ENCODE measurements at regions not wholly inside any gene's neighbourhood (a gene's known extent, or its start where the extent isn't known, plus 50 kb on each side); places are given as distances from the start of the nearest gene placed in this dataset.

GRCh38 chr2:173442542-173442941, 87.9 kb downstream of the CDCA7 start:
- Histone ChIP-seq H3K4me3 (ENCODE audit: low read depth in 1 of 2, low read length in 2 of 2) (no peak overlapping the region), H3K36me3 (ENCODE audit: control insufficient read depth in 2 of 2, insufficient read depth in 2 of 2, low read length in 1 of 2) (no peaks in the 10 kb centered on the region), H3K4me1 (ENCODE audit: control insufficient read depth in 2 of 2, insufficient read depth in 2 of 2, low read length in 1 of 2) (no peaks in the 10 kb centered on the region), H3K9me3 (ENCODE audit: control insufficient read depth in 2 of 2, insufficient read depth in 1 of 2, low read depth in 1 of 2, low read length in 1 of 2) (no peaks in the 10 kb centered on the region), H3K27ac (ENCODE audit: low read depth in 2 of 2, low read length in 1 of 2) (no peak overlapping the region), H3K27me3 (ENCODE audit: control insufficient read depth in 1 of 2, insufficient read depth in 2 of 2, low read length in 2 of 2) (no peaks in the 10 kb centered on the region)
- 92 to 96% methylated on average over 2 of the region's 2 CpGs for WGBS, 2 donors

GRCh38 chr2:173446722-173447121, 92.0 kb downstream of the CDCA7 start:
- 34 to 48% methylated on average over 1 of the region's 1 CpG for WGBS, 2 donors
- no peak overlapping the region for H3K4me3 ChIP-seq (ENCODE audit: low read depth in 1 of 2, low read length in 2 of 2)
- H3K27ac ChIP-seq (ENCODE audit: low read depth in 2 of 2, low read length in 1 of 2), result no peak overlapping the region
- H3K9me3 ChIP-seq (ENCODE audit: control insufficient read depth in 2 of 2, insufficient read depth in 1 of 2, low read depth in 1 of 2, low read length in 1 of 2), result no peaks in the 10 kb centered on the region
- no peaks in the 10 kb centered on the region for H3K27me3 ChIP-seq (ENCODE audit: control insufficient read depth in 1 of 2, insufficient read depth in 2 of 2, low read length in 2 of 2)
- peaks cover 0 to 3% of the 10 kb centered on the region in 2 donors for H3K4me1 ChIP-seq (ENCODE audit: control insufficient read depth in 2 of 2, insufficient read depth in 2 of 2, low read length in 1 of 2)
- no peaks in the 10 kb centered on the region for H3K36me3 ChIP-seq (ENCODE audit: control insufficient read depth in 2 of 2, insufficient read depth in 2 of 2, low read length in 1 of 2)

DNA sequence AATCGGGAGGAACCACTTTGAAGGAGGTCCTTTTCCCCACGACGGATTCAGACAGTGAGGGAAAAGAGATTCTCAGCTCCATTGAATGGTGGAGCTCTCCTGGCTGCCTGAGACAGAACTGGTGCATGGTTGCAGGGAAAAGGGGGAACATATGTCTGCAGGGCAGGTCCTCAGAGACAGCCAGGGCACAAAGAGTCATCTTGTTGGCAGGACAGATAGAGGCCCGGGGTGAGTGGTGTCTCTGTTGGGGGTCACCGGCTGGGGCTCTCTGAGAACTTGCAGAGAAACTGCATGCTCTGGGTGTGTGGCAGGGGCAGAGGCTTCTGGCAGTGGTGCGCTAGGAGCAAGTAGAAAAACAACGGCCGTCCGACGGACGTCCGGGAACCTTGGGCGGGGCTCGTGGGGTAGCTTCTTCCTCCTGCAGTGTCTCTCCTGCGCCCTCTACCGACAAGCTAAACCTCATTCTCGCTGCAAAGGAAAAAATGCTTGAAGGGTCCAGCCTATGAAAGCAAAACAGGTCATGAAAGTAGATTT, 94.3 kb downstream of the CDCA7 start:
- peaks cover 0 to 3% of the 10 kb centered on the region in 2 donors for H3K4me1 ChIP-seq (ENCODE audit: control insufficient read depth in 2 of 2, insufficient read depth in 2 of 2, low read length in 1 of 2)
- no peaks in the 10 kb centered on the region for H3K27me3 ChIP-seq (ENCODE audit: control insufficient read depth in 1 of 2, insufficient read depth in 2 of 2, low read length in 2 of 2)
- H3K4me3 ChIP-seq (ENCODE audit: low read depth in 1 of 2, low read length in 2 of 2), result peak overlapping the region; percentile 33 to 45
- 24 to 33% methylated on average over 17 of the region's 17 CpGs for WGBS, 2 donors
- no peak overlapping the region for H3K27ac ChIP-seq (ENCODE audit: low read depth in 2 of 2, low read length in 1 of 2)
- no peaks in the 10 kb centered on the region for H3K36me3 ChIP-seq (ENCODE audit: control insufficient read depth in 2 of 2, insufficient read depth in 2 of 2, low read length in 1 of 2)
- H3K9me3 ChIP-seq (ENCODE audit: control insufficient read depth in 2 of 2, insufficient read depth in 1 of 2, low read depth in 1 of 2, low read length in 1 of 2), result no peaks in the 10 kb centered on the region

GRCh38 chr2:173451118-173451517, 96.4 kb downstream of the CDCA7 start:
- 70 to 76% methylated on average over 8 of the region's 8 CpGs for WGBS, 2 donors
- Histone ChIP-seq H3K27ac (ENCODE audit: low read depth in 2 of 2, low read length in 1 of 2) (no peak overlapping the region), H3K4me3 (ENCODE audit: low read depth in 1 of 2, low read length in 2 of 2) (no peak overlapping the region), H3K9me3 (ENCODE audit: control insufficient read depth in 2 of 2, insufficient read depth in 1 of 2, low read depth in 1 of 2, low read length in 1 of 2) (no peaks in the 10 kb centered on the region), H3K27me3 (ENCODE audit: control insufficient read depth in 1 of 2, insufficient read depth in 2 of 2, low read length in 2 of 2) (no peaks in the 10 kb centered on the region), H3K36me3 (ENCODE audit: control insufficient read depth in 2 of 2, insufficient read depth in 2 of 2, low read length in 1 of 2) (no peaks in the 10 kb centered on the region), H3K4me1 (ENCODE audit: control insufficient read depth in 2 of 2, insufficient read depth in 2 of 2, low read length in 1 of 2) (peaks cover 0 to 3% of the 10 kb centered on the region in 2 donors)

DNA sequence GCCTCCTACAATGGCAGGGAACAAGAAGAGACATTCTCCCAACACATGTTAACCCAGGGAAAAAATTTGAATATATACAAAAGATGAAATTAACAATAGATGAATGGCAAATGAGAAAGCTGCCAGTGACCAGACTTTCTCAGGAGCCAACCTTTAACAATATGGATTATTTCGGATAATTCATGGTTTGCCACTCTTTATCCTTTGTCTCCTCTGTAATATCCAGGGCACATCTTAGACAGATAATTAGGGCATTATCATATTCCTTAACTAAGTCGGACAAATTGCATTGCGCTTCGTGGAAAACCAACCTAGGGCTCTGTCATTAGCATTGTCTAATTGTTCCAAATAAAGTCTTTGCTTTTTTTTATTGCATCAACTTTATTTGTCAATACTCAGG, 97.3 kb downstream of the CDCA7 start:
- Histone ChIP-seq H3K27me3 (ENCODE audit: control insufficient read depth in 1 of 2, insufficient read depth in 2 of 2, low read length in 2 of 2) (no peaks in the 10 kb centered on the region), H3K9me3 (ENCODE audit: control insufficient read depth in 2 of 2, insufficient read depth in 1 of 2, low read depth in 1 of 2, low read length in 1 of 2) (no peaks in the 10 kb centered on the region), H3K36me3 (ENCODE audit: control insufficient read depth in 2 of 2, insufficient read depth in 2 of 2, low read length in 1 of 2) (no peaks in the 10 kb centered on the region), H3K27ac (ENCODE audit: low read depth in 2 of 2, low read length in 1 of 2) (no peak overlapping the region), H3K4me1 (ENCODE audit: control insufficient read depth in 2 of 2, insufficient read depth in 2 of 2, low read length in 1 of 2) (peaks cover 0 to 3% of the 10 kb centered on the region in 2 donors), H3K4me3 (ENCODE audit: low read depth in 1 of 2, low read length in 2 of 2) (no peak overlapping the region)
- WGBS, 2 donors, result 94 to 96% methylated on average over 4 of the region's 4 CpGs

DNA sequence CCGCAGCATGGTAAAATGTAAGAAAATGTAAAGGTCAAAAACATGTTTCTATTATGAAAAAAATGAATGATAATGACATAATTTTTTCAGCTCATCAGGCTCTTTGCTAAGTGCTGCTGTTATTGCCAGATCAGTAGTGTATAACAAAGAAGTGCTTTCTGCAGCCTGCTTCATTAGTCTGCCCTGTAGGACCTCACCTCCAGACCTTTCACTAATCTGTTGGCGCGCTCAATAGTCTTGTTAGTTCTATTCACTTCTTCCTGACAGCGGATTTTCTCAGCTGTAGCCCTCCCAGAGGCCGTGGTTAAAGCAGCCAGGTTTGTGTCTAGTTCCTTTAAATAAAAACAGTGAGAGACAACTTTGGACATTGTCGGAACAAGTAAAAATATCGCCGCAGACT, 97.7 kb downstream of the CDCA7 start:
- Histone ChIP-seq H3K4me3 (ENCODE audit: low read depth in 1 of 2, low read length in 2 of 2) (no peak overlapping the region), H3K36me3 (ENCODE audit: control insufficient read depth in 2 of 2, insufficient read depth in 2 of 2, low read length in 1 of 2) (no peaks in the 10 kb centered on the region), H3K27ac (ENCODE audit: low read depth in 2 of 2, low read length in 1 of 2) (no peak overlapping the region), H3K27me3 (ENCODE audit: control insufficient read depth in 1 of 2, insufficient read depth in 2 of 2, low read length in 2 of 2) (no peaks in the 10 kb centered on the region), H3K4me1 (ENCODE audit: control insufficient read depth in 2 of 2, insufficient read depth in 2 of 2, low read length in 1 of 2) (peaks cover 0 to 3% of the 10 kb centered on the region in 2 donors), H3K9me3 (ENCODE audit: control insufficient read depth in 2 of 2, insufficient read depth in 1 of 2, low read depth in 1 of 2, low read length in 1 of 2) (no peaks in the 10 kb centered on the region)
- WGBS, 2 donors, result 64 to 71% methylated on average over 8 of the region's 8 CpGs

DNA sequence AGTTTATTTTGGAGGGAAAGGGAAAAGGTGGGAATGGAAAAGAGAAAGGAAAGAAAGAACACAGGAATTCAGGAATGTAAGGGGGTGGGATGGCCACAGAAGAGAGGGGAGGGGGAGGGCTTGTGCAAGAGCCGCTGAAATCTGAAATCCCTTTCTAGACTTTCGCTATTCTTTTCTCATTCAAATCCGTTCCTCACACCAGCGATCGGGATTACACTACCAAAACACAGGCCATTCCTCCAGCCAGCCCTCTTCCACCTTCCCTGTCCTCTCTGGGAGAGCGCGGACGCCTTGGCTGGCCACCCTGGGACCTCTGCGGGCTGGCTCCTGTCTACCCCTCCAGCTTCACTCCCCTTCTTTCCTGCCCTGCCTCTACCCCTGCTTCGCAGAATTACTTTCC, 102.3 kb downstream of the CDCA7 start:
- H3K36me3 ChIP-seq (ENCODE audit: control insufficient read depth in 2 of 2, insufficient read depth in 2 of 2, low read length in 1 of 2), result no peaks in the 10 kb centered on the region
- H3K4me3 ChIP-seq (ENCODE audit: low read depth in 1 of 2, low read length in 2 of 2), result no peak overlapping the region
- WGBS, 2 donors, result 93 to 94% methylated on average over 10 of the region's 10 CpGs
- no peak overlapping the region for H3K27ac ChIP-seq (ENCODE audit: low read depth in 2 of 2, low read length in 1 of 2)
- no peaks in the 10 kb centered on the region for H3K4me1 ChIP-seq (ENCODE audit: control insufficient read depth in 2 of 2, insufficient read depth in 2 of 2, low read length in 1 of 2)
- H3K9me3 ChIP-seq (ENCODE audit: control insufficient read depth in 2 of 2, insufficient read depth in 1 of 2, low read depth in 1 of 2, low read length in 1 of 2), result no peaks in the 10 kb centered on the region
- no peaks in the 10 kb centered on the region for H3K27me3 ChIP-seq (ENCODE audit: control insufficient read depth in 1 of 2, insufficient read depth in 2 of 2, low read length in 2 of 2)

GRCh38 chr2:173457366-173457765, 102.7 kb downstream of the CDCA7 start:
- Histone ChIP-seq H3K4me3 (ENCODE audit: low read depth in 1 of 2, low read length in 2 of 2) (no peak overlapping the region), H3K27me3 (ENCODE audit: control insufficient read depth in 1 of 2, insufficient read depth in 2 of 2, low read length in 2 of 2) (no peaks in the 10 kb centered on the region), H3K9me3 (ENCODE audit: control insufficient read depth in 2 of 2, insufficient read depth in 1 of 2, low read depth in 1 of 2, low read length in 1 of 2) (no peaks in the 10 kb centered on the region), H3K4me1 (ENCODE audit: control insufficient read depth in 2 of 2, insufficient read depth in 2 of 2, low read length in 1 of 2) (no peaks in the 10 kb centered on the region), H3K36me3 (ENCODE audit: control insufficient read depth in 2 of 2, insufficient read depth in 2 of 2, low read length in 1 of 2) (no peaks in the 10 kb centered on the region), H3K27ac (ENCODE audit: low read depth in 2 of 2, low read length in 1 of 2) (no peak overlapping the region)
- WGBS, 2 donors, result 73 to 78% methylated on average over 7 of the region's 7 CpGs

DNA sequence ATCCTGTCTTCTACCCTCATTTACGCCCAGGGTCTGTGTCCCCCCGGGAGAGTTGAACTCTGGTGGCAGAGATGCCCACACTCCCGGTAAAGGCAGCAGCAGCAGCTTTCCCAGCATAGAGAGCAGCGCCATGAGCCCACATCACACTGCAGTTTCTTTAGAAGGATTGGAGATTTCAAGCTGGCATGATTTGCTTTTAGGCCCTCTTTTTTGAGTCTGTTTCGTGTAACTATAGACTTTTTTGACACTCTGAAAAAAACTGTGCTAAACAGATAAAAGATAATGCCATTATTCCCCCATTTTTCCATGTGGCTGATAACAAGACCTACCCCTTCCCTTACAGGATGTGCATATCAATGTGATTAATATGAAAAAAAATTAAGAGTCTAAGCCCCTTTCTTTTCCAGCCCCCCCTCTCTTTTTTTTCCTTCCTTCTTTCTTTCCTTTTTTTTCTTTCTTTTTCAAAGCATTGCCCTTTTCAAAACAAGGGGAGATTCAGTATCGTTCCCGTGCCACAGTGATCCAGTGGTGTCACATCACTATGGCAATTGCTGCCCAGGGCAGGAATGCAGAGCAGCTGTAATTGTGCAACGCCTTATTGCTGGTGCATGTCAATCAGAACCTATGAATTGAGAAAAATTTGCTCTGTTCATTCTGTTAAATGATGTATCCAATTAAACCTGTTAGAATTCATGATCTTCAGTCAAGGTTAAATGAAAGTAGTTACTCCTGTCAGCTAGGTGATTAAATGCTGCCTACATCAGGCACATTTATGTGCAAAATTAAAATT, 104.5 kb downstream of the CDCA7 start:
- H3K27me3 ChIP-seq (ENCODE audit: control insufficient read depth in 1 of 2, insufficient read depth in 2 of 2, low read length in 2 of 2), result no peaks in the 10 kb centered on the region
- H3K4me1 ChIP-seq (ENCODE audit: control insufficient read depth in 2 of 2, insufficient read depth in 2 of 2, low read length in 1 of 2), result no peaks in the 10 kb centered on the region
- WGBS, 2 donors, result 71 to 73% methylated on average over 8 of the region's 8 CpGs
- H3K27ac ChIP-seq (ENCODE audit: low read depth in 2 of 2, low read length in 1 of 2), result no peak overlapping the region
- no peak overlapping the region for H3K4me3 ChIP-seq (ENCODE audit: low read depth in 1 of 2, low read length in 2 of 2)
- no peaks in the 10 kb centered on the region for H3K9me3 ChIP-seq (ENCODE audit: control insufficient read depth in 2 of 2, insufficient read depth in 1 of 2, low read depth in 1 of 2, low read length in 1 of 2)
- H3K36me3 ChIP-seq (ENCODE audit: control insufficient read depth in 2 of 2, insufficient read depth in 2 of 2, low read length in 1 of 2), result no peaks in the 10 kb centered on the region
